GM21723 (cell line): ENCODE measurements at regions not wholly inside any gene's neighbourhood (a gene's known extent, or its start where the extent isn't known, plus 50 kb on each side); places are given as distances from the start of the nearest gene placed in this dataset.

ENCODE experiments used
- ATAC-seq: cut with Tn5 transposase; IDR thresholded peaks from one replicate; pipeline ENCODE4 v1.9.1; 2021; ENCODE audit warnings: mild to moderate bottlenecking, moderate library complexity; ENCODE audit not compliant: unreplicated experiment

- no peak for ATAC-seq
These were observed 210.8 kb upstream of the SMIM21 start for GRCh38 chr18:75638223-75638775.

DNA sequence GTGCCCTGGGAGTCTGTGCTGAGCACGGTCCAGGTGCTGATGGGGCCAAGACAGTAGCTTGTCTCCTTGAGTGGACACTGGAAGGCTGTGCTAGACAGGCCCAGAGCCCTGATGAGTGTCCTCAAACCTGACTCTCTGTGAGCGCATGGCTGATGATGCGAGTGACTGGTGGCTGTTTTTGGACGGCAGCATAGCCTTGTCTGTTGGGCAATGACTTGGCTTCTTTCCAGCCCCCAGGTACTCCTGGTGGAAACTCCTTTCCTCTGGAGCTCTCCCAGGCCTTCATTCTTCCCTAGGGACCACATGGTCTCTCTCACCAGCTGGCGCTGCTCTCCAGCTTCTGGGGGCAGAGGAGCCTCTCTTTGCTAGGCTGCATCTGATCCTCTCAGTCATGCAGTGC, 207.6 kb upstream of the SMIM21 start:
- no peak for ATAC-seq

DNA sequence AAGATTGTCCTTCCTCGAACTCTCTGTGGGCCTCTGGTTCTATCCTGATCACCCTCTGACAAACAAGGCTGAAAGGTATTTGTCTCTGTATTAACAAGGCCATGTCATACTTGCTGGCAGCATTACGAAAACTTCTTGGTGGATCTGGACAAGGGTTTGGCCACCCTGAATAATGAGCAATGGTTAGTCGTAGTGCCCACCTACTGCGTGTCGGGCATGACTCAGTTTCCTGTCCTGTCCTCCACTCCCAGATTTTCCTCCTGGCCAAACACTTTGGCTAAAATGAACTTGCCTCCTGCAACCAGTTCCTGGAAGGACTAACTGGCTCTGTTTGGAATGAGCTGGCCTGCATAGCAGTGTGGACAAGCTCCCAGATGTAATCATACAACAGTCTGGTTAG, 198.5 kb upstream of the SMIM21 start:
- ATAC-seq = no peak

- no peak for ATAC-seq
These were observed 197.4 kb upstream of the SMIM21 start for GRCh38 chr18:75624869-75625268.

DNA sequence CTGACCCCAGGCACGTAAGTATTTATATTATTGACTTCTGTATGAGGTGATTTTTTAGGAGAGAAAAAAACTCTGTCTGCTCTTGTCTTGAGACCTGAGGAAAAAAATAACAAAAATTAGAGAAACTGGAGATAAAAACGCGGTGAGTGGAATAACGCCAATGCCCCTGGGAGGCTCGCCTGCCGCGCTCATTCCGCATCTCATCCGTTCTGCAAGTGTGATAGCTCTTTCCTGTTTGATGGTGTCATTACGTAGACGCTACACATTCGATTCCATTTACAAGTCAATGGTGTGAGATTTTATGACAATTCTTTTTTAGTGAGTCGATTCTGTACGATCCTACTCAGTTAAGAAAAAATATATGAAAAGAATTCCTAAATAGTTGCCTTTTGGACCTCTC, 194.3 kb upstream of the SMIM21 start:
- ATAC-seq = no peak

DNA sequence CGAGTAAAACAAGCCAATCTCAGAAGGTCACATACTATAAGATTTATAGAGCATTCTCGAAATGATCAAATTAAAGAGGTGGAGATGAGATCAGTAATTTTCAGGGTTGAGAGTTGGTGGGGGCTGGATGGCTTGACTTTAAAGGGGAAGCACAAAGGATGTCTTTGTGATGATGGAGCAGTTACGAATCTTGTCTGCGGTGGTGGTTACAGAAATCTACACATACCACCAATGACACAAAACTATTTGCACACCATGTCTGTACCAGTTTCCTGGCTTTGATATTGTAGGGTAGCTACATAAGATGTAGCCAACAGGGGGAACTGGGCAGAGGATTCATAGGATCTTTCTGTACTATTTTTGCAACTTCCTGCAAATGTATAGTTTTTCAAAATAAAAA, 190.6 kb upstream of the SMIM21 start:
- ATAC-seq = no peak

- ATAC-seq = no peak
These were observed 185.0 kb upstream of the SMIM21 start for GRCh38 chr18:75612456-75612855.

- ATAC-seq = no peak
These were observed 180.2 kb upstream of the SMIM21 start for GRCh38 chr18:75607701-75608100.

- ATAC-seq = no peak
These were observed 165.0 kb upstream of the SMIM21 start for GRCh38 chr18:75592527-75592926.

GRCh38 chr18:75588412-75588811, 160.9 kb upstream of the SMIM21 start:
- no peak for ATAC-seq

GRCh38 chr18:75587131-75587530, 159.6 kb upstream of the SMIM21 start:
- ATAC-seq = no peak

- ATAC-seq = no peak
These were observed 158.8 kb upstream of the SMIM21 start for GRCh38 chr18:75586130-75586889.

GRCh38 chr18:75582940-75583339, 155.4 kb upstream of the SMIM21 start:
- no peak for ATAC-seq

DNA sequence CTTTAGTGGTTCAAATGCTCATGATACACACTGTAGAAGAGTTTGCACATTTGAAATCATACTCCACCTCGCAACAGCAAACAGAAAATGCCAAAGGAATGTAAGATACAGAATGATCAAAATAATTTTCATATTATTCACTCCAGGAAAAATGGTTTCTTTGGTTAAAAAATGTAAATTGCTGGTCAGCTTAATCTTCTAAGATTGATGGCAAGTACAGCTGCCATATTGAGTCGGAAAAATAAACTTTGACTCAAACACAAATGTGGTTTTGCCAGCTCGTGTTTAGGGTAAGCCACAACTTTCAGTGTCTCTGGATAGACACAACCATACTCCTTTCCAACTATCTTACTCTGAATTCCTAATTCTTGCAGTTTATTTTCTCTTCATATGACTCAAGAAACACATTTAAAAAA, 154.9 kb upstream of the SMIM21 start:
- no peak for ATAC-seq

DNA sequence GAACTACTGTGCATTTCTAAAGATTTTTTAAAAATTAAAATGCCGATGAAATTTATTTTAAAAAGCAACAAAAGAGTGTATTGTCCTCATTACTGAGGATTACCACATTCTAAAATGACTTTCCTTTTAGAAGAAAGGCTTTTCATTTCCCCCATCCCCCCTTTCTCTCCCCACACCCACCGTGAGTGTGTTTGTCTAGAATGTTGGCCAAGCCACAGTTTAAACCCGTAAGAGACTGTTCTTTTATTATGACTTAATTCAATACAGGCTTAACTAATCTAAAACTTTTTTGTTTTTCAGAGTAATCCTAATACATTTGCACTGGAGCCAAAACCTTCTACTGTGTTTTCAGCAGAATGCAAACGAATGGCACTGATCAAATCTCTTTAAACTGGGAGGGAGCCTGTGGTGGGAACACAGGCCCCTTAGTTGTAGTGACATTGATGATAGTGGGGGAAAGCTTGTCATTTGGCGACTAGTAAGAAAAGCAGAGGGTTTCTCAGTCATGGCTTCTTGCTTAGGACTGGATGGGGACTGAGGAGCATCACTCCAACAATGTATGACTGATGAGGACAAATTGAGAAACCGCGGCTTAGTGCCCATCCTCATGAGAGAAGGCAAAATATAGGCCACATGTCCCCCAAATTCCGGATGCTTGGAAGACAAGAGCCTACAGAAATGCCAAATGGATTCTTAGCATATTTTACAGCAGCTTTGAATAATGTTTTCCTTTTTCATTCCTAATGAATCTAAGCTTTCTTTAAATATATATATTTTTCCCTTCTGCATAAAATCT, 154.0 kb upstream of the SMIM21 start:
- no peak for ATAC-seq

DNA sequence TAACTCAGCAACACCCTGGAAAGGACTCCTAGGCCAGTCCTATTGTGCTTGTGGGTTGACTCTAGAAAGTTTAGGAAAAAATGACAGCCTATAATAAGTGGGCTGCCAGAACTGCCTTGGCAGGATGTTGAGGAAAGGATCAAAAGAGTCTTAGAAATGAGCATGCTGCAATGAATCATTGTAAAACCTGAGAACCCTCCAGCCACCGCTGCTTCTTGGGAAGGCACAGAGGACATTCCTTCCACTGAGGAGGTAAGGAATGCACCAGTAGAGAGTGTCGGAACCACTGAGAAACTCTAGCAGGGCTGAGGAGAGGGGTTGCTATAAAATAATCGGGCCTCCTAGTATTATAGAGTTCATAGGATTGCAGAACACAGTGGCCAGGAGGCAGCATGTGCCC, 146.7 kb upstream of the SMIM21 start:
- ATAC-seq = no peak

GRCh38 chr18:75563150-75563549, 135.6 kb upstream of the SMIM21 start:
- no peak for ATAC-seq

DNA sequence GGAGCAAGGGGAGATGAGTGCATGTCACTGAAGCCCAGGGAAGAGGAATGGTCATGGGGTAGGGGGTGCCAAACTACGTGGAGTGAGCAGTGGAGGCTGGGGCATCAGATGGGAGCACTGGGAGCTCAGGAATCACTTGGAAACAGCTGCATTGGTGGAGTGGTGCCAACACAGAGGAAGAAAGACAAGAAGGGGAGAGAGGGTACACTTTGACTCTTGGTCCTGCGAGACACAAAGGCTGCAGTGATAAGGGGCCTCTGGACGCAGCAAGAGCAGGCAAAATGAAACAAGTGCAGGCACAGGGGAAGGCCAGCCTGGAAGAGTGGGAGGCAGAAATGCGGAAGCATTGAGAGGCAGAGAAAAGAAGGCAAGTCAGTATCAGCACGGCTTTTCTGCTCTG, 134.7 kb upstream of the SMIM21 start:
- no peak for ATAC-seq

- ATAC-seq = no peak
These were observed 131.3 kb upstream of the SMIM21 start for GRCh38 chr18:75558790-75559189.

- ATAC-seq = no peak
These were observed 129.3 kb upstream of the SMIM21 start for GRCh38 chr18:75556841-75557240.

DNA sequence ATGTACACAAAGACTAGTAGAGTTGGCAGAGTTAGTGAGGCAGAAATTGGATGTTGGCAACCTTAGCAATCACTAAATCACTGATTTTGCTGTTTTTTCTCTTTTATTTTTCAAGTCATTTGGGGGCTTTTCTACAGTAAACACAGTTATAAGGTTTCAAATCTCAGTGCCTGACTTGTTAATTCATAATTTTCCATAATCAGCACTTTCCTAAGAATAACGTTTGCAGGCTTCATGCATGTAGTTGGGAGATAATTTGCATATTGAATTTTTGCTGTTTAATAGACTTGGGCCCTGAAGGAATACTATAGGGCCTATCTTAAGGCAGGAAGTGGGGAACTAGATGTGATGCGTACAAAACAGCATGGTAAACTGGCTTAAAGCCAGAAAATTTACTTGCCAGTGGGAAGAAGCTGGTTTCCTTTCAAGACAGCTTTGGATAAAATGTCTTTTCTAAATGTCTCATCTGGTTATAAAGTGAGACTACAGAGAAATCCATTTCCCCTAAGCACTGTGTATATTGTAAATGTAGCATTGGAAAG, 127.2 kb upstream of the SMIM21 start:
- ATAC-seq = no peak

GRCh38 chr18:75554176-75554575, 126.7 kb upstream of the SMIM21 start:
- no peak for ATAC-seq
